Neuronal stem cell (in vitro differentiated cells): ENCODE measurements at regions not wholly inside any gene's neighbourhood (a gene's known extent, or its start where the extent isn't known, plus 50 kb on each side); places are given as distances from the start of the nearest gene placed in this dataset.

ENCODE experiments used
- DNase-seq: peaks from one replicate; pipeline ENCODE4 v3.0.0-alpha.2; 2013; ENCODE audit warnings: low spot score
- H2AFZ ChIP-seq: one replicate; pipeline ENCODE4 v1.6.1; 2013; ENCODE audit warnings: mild to moderate bottlenecking, low read length, inconsistent platforms
- H2AK5ac ChIP-seq: 2 replicates; pipeline ENCODE4 v1.6.1; 2013; ENCODE audit warnings: low read depth, mild to moderate bottlenecking, inconsistent platforms, low read length, moderate library complexity, mixed read lengths
- H2BK120ac ChIP-seq: 2 replicates; pipeline ENCODE4 v1.6.1; 2013; ENCODE audit warnings: low read depth, mild to moderate bottlenecking, inconsistent platforms, low read length, moderate library complexity, mixed read lengths
- H2BK12ac ChIP-seq: one replicate; pipeline ENCODE4 v1.6.1; 2013; ENCODE audit warnings: low read length, inconsistent platforms
- H2BK15ac ChIP-seq: 2 replicates; pipeline ENCODE4 v1.6.1; 2013; ENCODE audit warnings: mild to moderate bottlenecking, low read length, inconsistent platforms, mixed read lengths
- H2BK5ac ChIP-seq: one replicate; pipeline ENCODE4 v1.6.1; 2013; ENCODE audit warnings: inconsistent platforms, mild to moderate bottlenecking, low read length, moderate library complexity
- H3K14ac ChIP-seq: one replicate; pipeline ENCODE4 v1.6.1; 2013; ENCODE audit warnings: low read length, inconsistent platforms
- H3K18ac ChIP-seq: 2 replicates; pipeline ENCODE4 v1.6.1; 2013; ENCODE audit warnings: low read length, inconsistent platforms
- H3K23ac ChIP-seq: 2 replicates; pipeline ENCODE4 v1.6.1; 2013; ENCODE audit warnings: low read depth, mild to moderate bottlenecking, mixed read lengths, low read length, inconsistent platforms; ENCODE audit not compliant: poor library complexity
- H3K27ac ChIP-seq: replicated peaks from 3 replicates; pipeline ENCODE4 v1.5.1; 2013; ENCODE audit warnings: low read length, inconsistent platforms
- H3K27me3 ChIP-seq, 3 experiments: 2 replicates each; pipeline ENCODE4 v1.6.1; 2013; ENCODE audit warnings: low read length in 3 of 3, mild to moderate bottlenecking in 2 of 3, inconsistent platforms in 1 of 3, low read depth in 1 of 3, mixed read lengths in 1 of 3, moderate library complexity in 1 of 3; ENCODE audit not compliant: control insufficient read depth in 3 of 3, insufficient read depth in 3 of 3
- H3K36me3 ChIP-seq, 2 donors: replicated peaks in 1 of 2; 2 replicates each; pipeline ENCODE4 v1.6.1; 2013; ENCODE audit warnings: low read length in 2 of 2; ENCODE audit not compliant: control insufficient read depth in 2 of 2, insufficient read depth in 2 of 2
- H3K4ac ChIP-seq: 2 replicates; pipeline ENCODE4 v1.6.1; 2013; ENCODE audit warnings: inconsistent platforms, mild to moderate bottlenecking, low read length, moderate library complexity
- H3K4me1 ChIP-seq, 2 donors: 1 replicate in 1 of 2; 2 replicates in 1 of 2; pipeline ENCODE4 v1.6.1; 2013; ENCODE audit warnings: low read length in 2 of 2, low read depth in 1 of 2; ENCODE audit not compliant: control insufficient read depth in 2 of 2, insufficient read depth in 1 of 2
- H3K4me2 ChIP-seq: one replicate; pipeline ENCODE4 v1.6.1; 2013; ENCODE audit warnings: mild to moderate bottlenecking, low read length, inconsistent platforms; ENCODE audit not compliant: insufficient read depth, poor library complexity, severe bottlenecking
- H3K4me3 ChIP-seq, 2 donors: 2 replicates each; pipeline ENCODE4 v1.5.1; 2013; ENCODE audit warnings: low read length in 2 of 2, mild to moderate bottlenecking in 2 of 2, inconsistent platforms in 1 of 2, moderate library complexity in 1 of 2
- H3K79me1 ChIP-seq: one replicate; pipeline ENCODE4 v1.6.1; 2013; ENCODE audit warnings: low read depth, mild to moderate bottlenecking, inconsistent platforms, low read length, moderate library complexity
- H3K9ac ChIP-seq: one replicate; pipeline ENCODE4 v1.6.1; 2013; ENCODE audit warnings: mild to moderate bottlenecking, low read depth, low read length, inconsistent platforms; ENCODE audit not compliant: poor library complexity
- H3K9me3 ChIP-seq, 2 donors: replicated peaks in 1 of 2; 2 replicates each; pipeline versions ENCODE3 to v1.6.1; 2013; ENCODE audit warnings: low read length in 2 of 2, mild to moderate bottlenecking in 2 of 2, inconsistent platforms in 1 of 2, low read depth in 1 of 2, mixed read lengths in 1 of 2, moderate library complexity in 1 of 2; ENCODE audit not compliant: control insufficient read depth in 2 of 2, insufficient read depth in 1 of 2
- H4K8ac ChIP-seq: one replicate; pipeline ENCODE4 v1.6.1; 2013; ENCODE audit warnings: low read depth, mild to moderate bottlenecking, inconsistent platforms, low read length, moderate library complexity
- H4K91ac ChIP-seq: one replicate; pipeline ENCODE4 v1.6.1; 2013; ENCODE audit warnings: low read length, low read depth, mild to moderate bottlenecking, inconsistent platforms; ENCODE audit not compliant: poor library complexity
- WGBS, 2 donors: extraction: QIAGEN DNeasy Blood & Tissue Kit; methylation state at CpG; one replicate each; pipeline ENCODE4 v1.1.7; 2013; ENCODE audit warnings: missing lambda C conversion rate in 2 of 2, mixed read lengths in 1 of 2; ENCODE audit not compliant: insufficient read length in 2 of 2, insufficient replicate concordance in 1 of 2; ENCODE audit errors: extremely low coverage in 2 of 2; 5-methylcytosine and 5-hydroxymethylcytosine counted together

DNA sequence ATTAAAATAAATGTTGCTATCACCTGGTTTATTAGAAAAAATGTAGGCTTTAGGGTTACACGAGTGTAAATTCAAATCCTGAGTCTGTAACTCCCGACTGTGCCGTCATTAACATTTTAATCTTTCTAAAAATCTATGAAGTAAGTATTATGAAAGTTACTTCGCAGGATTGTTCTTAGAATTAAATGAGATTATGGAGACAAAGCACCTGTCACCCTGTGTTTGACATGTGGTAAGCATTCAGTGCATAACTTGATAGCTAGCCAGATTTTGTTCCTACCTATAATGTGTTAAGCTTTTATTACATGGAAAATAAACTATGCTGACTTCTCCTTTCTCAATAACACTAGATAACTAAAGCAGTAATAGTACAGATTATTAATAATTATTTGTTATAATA is 429.7 kb upstream of the MMS22L start:
- peaks cover 2 to 11% of the 10 kb centered on the region in 2 donors for H3K9me3 ChIP-seq
- H3K27ac ChIP-seq: no peak overlapping the region
- H3K23ac ChIP-seq: no peak overlapping the region
- no peak overlapping the region for H2BK120ac ChIP-seq
- no peaks in the 10 kb centered on the region for H3K4me1 ChIP-seq
- H2BK12ac ChIP-seq: no peak overlapping the region
- H2AK5ac ChIP-seq: no peak overlapping the region
- H3K79me1 ChIP-seq: no peaks in the 10 kb centered on the region
- no peaks in the 10 kb centered on the region for H3K27me3 ChIP-seq
- no peak overlapping the region for H4K8ac ChIP-seq
- no peak overlapping the region for H2BK15ac ChIP-seq
- no peak overlapping the region for H3K4me2 ChIP-seq
- H3K9ac ChIP-seq: no peak overlapping the region
- H2AFZ ChIP-seq: no peak overlapping the region
- no peak overlapping the region for H3K14ac ChIP-seq
- H3K4me3 ChIP-seq: no peak overlapping the region
- H3K36me3 ChIP-seq: no peaks in the 10 kb centered on the region
- no peak overlapping the region for H3K4ac ChIP-seq
- no CpG with 5 or more reads among the region's 4 CpGs for WGBS, 2 donors
- H3K18ac ChIP-seq: no peak overlapping the region
- no peak for DNase-seq
- no peak overlapping the region for H2BK5ac ChIP-seq
- no peak overlapping the region for H4K91ac ChIP-seq

DNA sequence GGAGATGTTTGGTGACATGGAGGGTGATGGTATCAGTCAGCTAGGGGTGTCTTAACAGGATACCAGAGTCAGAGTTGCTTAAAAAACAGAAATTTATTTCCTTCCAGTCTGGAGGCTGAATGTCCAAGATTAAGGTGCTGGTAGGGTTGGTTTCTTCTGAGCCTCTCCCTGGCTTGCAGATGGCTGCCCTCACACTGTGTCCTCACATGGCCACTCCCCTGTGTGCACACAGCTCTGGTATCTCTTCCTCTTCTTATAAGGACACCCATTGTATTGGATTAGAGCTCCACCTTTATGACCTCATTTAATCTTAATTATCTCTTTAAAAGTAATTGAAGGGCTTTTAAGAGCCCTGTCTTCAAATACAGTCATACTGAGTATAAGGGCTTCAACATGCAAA is 431.8 kb upstream of the MMS22L start:
- Histone ChIP-seq H4K91ac (no peak overlapping the region), H3K4me1 (peaks cover 0 to 1% of the 10 kb centered on the region in 2 donors), H3K27me3 (no peaks in the 10 kb centered on the region), H3K9ac (no peak overlapping the region), H3K14ac (no peak overlapping the region), H2BK12ac (no peak overlapping the region), H3K27ac (no peak overlapping the region), H3K36me3 (no peaks in the 10 kb centered on the region), H3K79me1 (no peaks in the 10 kb centered on the region), H3K18ac (no peak overlapping the region), H2AFZ (no peak overlapping the region), H2BK120ac (no peak overlapping the region), H3K4ac (no peak overlapping the region), H3K4me3 (no peak overlapping the region), H3K23ac (no peak overlapping the region), H2BK15ac (no peak overlapping the region), H2AK5ac (no peak overlapping the region), H4K8ac (no peak overlapping the region), H3K4me2 (no peak overlapping the region), H2BK5ac (no peak overlapping the region), H3K9me3 (peaks cover 2 to 4% of the 10 kb centered on the region in 2 donors)
- no peak for DNase-seq

- H2BK12ac ChIP-seq: no peak overlapping the region
- H3K4ac ChIP-seq: no peak overlapping the region
- no peak overlapping the region for H2BK120ac ChIP-seq
- H3K4me3 ChIP-seq: no peak overlapping the region
- no peak overlapping the region for H3K23ac ChIP-seq
- no peak for DNase-seq
- H3K18ac ChIP-seq: no peak overlapping the region
- H4K91ac ChIP-seq: no peak overlapping the region
- no peak overlapping the region for H4K8ac ChIP-seq
- H3K4me2 ChIP-seq: no peak overlapping the region
- no peak overlapping the region for H2AK5ac ChIP-seq
- no peak overlapping the region for H2BK5ac ChIP-seq
- no peaks in the 10 kb centered on the region for H3K36me3 ChIP-seq
- no peak overlapping the region for H2BK15ac ChIP-seq
- peaks cover 2 to 4% of the 10 kb centered on the region in 2 donors for H3K9me3 ChIP-seq
- WGBS, 2 donors: no CpG with 5 or more reads among the region's 3 CpGs
- no peak overlapping the region for H3K14ac ChIP-seq
- no peaks in the 10 kb centered on the region for H3K27me3 ChIP-seq
- no peak overlapping the region for H3K27ac ChIP-seq
- H3K9ac ChIP-seq: no peak overlapping the region
- H2AFZ ChIP-seq: no peak overlapping the region
- H3K79me1 ChIP-seq: no peaks in the 10 kb centered on the region
- peaks cover 0 to 1% of the 10 kb centered on the region in 2 donors for H3K4me1 ChIP-seq
Measured at GRCh38 chr6:97717086-97717485, 434.1 kb upstream of the MMS22L start.

- WGBS, 2 donors: no CpG with 5 or more reads among the region's 2 CpGs
- no peak overlapping the region for H2AK5ac ChIP-seq
- no peak overlapping the region for H3K14ac ChIP-seq
- H3K4ac ChIP-seq: no peak overlapping the region
- H3K79me1 ChIP-seq: no peaks in the 10 kb centered on the region
- no peaks in the 10 kb centered on the region for H3K27me3 ChIP-seq
- no peak overlapping the region for H2BK5ac ChIP-seq
- no peak overlapping the region for H4K91ac ChIP-seq
- no peak overlapping the region for H3K27ac ChIP-seq
- H3K9ac ChIP-seq: no peak overlapping the region
- H2AFZ ChIP-seq: no peak overlapping the region
- no peaks in the 10 kb centered on the region for H3K36me3 ChIP-seq
- H4K8ac ChIP-seq: no peak overlapping the region
- H3K4me1 ChIP-seq: peaks cover 0 to 9% of the 10 kb centered on the region in 2 donors
- no peak overlapping the region for H2BK12ac ChIP-seq
- H2BK15ac ChIP-seq: no peak overlapping the region
- H3K23ac ChIP-seq: no peak overlapping the region
- no peak overlapping the region for H3K18ac ChIP-seq
- no peaks in the 10 kb centered on the region for H3K9me3 ChIP-seq
- no peak overlapping the region for H2BK120ac ChIP-seq
- DNase-seq: no peak
- H3K4me2 ChIP-seq: no peak overlapping the region
- H3K4me3 ChIP-seq: no peak overlapping the region
Measured at GRCh38 chr6:97726378-97726777, 443.4 kb upstream of the MMS22L start.
